BE2C (cell line): ENCODE measurements at regions not wholly inside any gene's neighbourhood (a gene's known extent, or its start where the extent isn't known, plus 50 kb on each side); places are given as distances from the start of the nearest gene placed in this dataset.

ENCODE experiments used
- DNase-seq: peaks from one replicate; pipeline ENCODE4 v3.0.0-alpha.2; 2020
- H3K27me3 ChIP-seq: fragments of 250-450 bp; sonication (Bioruptor Pico); 2 replicates; pipeline ENCODE4 v1.5.1; 2020; ENCODE audit warnings: mild to moderate bottlenecking
- H3K36me3 ChIP-seq: fragments of 250-450 bp; sonication (Bioruptor Pico); 2 replicates; pipeline ENCODE4 v1.5.1; 2020; ENCODE audit warnings: mild to moderate bottlenecking
- H3K4me1 ChIP-seq: fragments of 250-450 bp; sonication (Bioruptor Pico); 2 replicates; pipeline ENCODE4 v1.5.1; 2020
- H3K4me3 ChIP-seq: 2 replicates; pipeline ENCODE4 v1.5.1; 2011; ENCODE audit warnings: low read depth, low read length
- H3K9me3 ChIP-seq: fragments of 250-450 bp; sonication (Bioruptor Pico); 2 replicates; pipeline ENCODE4 v1.5.1; 2020
- CTCF ChIP-seq: IDR thresholded peaks from 2 replicates; pipeline ENCODE4 v1.5.1; 2012; ENCODE audit warnings: mild to moderate bottlenecking, low read depth, low read length

DNA sequence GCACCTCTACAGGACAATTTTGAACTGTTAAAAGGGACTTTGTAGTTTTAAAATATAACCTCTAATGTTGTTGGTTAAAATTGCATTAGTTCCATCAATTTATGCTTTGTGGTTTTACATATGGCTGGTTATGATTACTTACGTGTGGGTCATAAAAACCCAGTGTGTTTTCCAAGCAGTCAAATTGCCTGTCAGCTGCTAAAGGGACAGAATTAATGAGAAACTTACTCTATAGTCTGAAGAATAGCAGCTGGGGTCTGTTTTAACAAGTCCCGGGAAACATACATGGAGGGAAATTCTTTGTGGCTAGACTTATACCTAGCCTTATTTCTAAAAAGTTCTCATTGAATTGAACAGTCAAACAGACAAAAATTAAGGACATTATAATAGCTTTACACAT is 820.9 kb upstream of the ADGRL4 start:
- no peak for TF ChIP-seq CTCF
- DNase-seq: no peak
- H3K4me1 ChIP-seq: no peaks in the 10 kb centered on the region
- H3K9me3 ChIP-seq: no peaks in the 10 kb centered on the region
- H3K36me3 ChIP-seq: no peaks in the 10 kb centered on the region
- no peak overlapping the region for H3K4me3 ChIP-seq
- H3K27me3 ChIP-seq: no peaks in the 10 kb centered on the region

DNA sequence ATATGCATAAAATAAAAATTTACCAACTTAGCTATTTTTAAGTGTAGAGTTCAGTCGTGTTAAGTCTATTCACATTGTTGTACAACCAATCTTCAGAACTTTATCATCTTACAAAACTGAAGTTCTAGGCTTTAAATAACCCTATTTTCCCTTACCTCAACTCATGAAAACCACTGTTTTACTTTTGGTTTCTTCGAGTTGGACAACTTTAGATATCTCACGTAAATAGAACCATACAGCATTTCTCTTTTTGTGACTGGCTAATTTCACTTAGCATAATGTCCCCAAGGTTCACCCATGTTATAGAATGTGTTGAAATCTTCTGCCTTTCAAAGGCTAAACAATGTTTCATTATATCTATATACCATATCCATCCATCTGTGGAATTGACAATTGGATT is 819.0 kb upstream of the ADGRL4 start:
- TF ChIP-seq CTCF: no peak
- no peaks in the 10 kb centered on the region for H3K9me3 ChIP-seq
- H3K27me3 ChIP-seq: no peaks in the 10 kb centered on the region
- no peak overlapping the region for H3K4me3 ChIP-seq
- no peaks in the 10 kb centered on the region for H3K4me1 ChIP-seq
- no peaks in the 10 kb centered on the region for H3K36me3 ChIP-seq
- no peak for DNase-seq

DNA sequence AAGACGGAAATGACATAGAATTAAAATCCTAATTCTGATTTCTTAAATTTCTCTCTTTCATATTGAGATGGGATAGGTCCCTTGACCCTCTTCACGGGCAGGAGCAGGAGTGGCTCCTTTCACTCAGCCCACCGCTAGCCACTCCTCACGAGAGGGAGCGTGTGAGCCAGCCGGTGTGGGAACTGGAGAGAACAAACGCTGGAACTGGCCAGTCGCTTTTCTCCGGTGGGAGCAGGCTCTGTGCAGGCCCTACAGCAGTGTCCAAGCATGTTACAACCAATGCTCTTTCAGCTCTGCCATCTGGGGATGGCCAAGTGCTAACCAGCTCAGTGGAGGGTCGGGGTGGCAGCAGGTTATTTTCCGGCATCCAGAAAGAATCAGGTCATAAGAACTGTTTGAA is 815.5 kb upstream of the ADGRL4 start:
- Histone ChIP-seq H3K27me3 (no peaks in the 10 kb centered on the region), H3K9me3 (no peaks in the 10 kb centered on the region), H3K4me1 (no peaks in the 10 kb centered on the region), H3K36me3 (no peaks in the 10 kb centered on the region), H3K4me3 (no peak overlapping the region)
- TF ChIP-seq CTCF: no peak
- DNase-seq: no peak

DNA sequence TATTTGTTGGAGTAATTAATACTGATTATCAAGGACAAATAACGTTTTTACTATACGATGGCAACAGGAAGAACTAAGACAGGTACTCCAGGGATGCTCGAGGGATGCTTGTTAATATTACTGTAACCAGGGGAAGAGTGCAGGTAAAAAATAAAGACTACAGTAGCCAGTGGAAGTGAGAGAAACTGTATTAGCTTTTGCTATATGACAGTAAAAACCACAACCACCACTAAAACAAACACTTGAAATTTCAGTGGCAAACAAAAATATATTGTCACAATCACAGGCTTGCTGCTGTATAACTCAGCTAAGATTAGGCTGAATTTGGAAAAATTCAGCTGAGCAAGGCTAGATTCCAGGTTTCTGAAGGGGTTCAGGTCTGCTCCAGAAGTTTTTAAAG is 812.6 kb upstream of the ADGRL4 start:
- H3K4me3 ChIP-seq: no peak overlapping the region
- H3K36me3 ChIP-seq: no peaks in the 10 kb centered on the region
- TF ChIP-seq CTCF: no peak
- H3K4me1 ChIP-seq: no peaks in the 10 kb centered on the region
- no peaks in the 10 kb centered on the region for H3K27me3 ChIP-seq
- no peak for DNase-seq
- no peaks in the 10 kb centered on the region for H3K9me3 ChIP-seq

DNA sequence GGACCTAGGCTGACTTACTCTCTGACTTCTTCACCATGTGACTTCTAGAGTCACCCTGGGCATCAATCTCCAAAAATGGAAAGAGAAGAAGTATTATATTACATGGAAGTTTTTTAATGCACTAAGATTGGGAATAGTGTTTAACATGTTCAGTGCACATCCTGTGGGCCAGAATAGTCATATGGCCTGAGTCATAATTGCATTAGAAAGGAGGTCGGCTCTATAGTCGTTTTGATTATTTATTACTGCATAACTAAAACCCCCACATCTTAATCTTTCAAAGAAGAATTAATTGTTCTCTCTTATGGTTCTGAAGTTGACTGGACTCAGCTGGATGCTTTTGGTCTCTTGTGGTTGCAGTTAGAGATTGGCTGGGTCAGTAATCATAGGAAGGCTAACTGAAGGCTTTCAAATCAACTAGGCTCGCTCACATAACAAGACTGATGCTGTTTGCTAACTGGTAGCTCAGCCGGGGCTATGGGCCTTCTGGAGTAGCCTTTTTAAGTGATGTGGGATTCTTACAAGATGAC is 810.6 kb upstream of the ADGRL4 start:
- Histone ChIP-seq H3K36me3 (no peaks in the 10 kb centered on the region), H3K27me3 (no peaks in the 10 kb centered on the region), H3K4me3 (no peak overlapping the region), H3K9me3 (no peaks in the 10 kb centered on the region), H3K4me1 (no peaks in the 10 kb centered on the region)
- no peak for TF ChIP-seq CTCF
- DNase-seq: no peak

DNA sequence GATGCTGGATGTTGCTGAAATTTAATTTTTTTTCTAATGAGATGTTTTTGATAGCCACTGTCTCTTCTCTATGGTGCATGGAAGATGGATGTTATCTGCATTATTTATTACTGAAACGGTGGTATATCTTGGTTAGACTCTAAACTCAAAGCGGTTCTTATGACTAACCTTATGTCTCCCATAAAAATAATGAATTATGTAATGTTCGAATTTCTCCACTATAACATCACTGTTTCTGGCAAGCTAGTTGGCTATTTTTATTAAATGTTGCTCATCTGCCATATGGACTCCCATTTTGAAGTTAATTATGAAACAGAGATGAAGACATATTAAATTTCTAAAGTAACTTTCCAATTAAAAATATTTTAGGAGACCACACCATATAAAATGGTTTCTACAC is 808.6 kb upstream of the ADGRL4 start:
- no peaks in the 10 kb centered on the region for H3K9me3 ChIP-seq
- no peak for TF ChIP-seq CTCF
- H3K4me1 ChIP-seq: no peaks in the 10 kb centered on the region
- H3K36me3 ChIP-seq: no peaks in the 10 kb centered on the region
- no peak overlapping the region for H3K4me3 ChIP-seq
- H3K27me3 ChIP-seq: no peaks in the 10 kb centered on the region
- DNase-seq: no peak
